IMR-90 (cell line): ENCODE measurements at regions not wholly inside any gene's neighbourhood (a gene's known extent, or its start where the extent isn't known, plus 50 kb on each side); places are given as distances from the start of the nearest gene placed in this dataset.
"Not testable (repeated sequence)": the region's sequence is repeated elsewhere in the genome, so short reads cannot be mapped to it uniquely, and the experiment has no call there.

Experiments used
- FOS ChIP-seq: fragments of 150-350 bp; IDR thresholded peaks from 2 replicates; pipeline ENCODE4 v1.6.1; 2016; ENCODE audit warnings: low read depth, low read length
- POLR2A ChIP-seq: IDR thresholded peaks from 2 replicates; pipeline ENCODE4 v1.6.1; 2012; ENCODE audit warnings: mild to moderate bottlenecking, low read depth, low read length
- RAD21 ChIP-seq: IDR thresholded peaks from 2 replicates; pipeline ENCODE4 v1.6.1; 2012; ENCODE audit warnings: low read length, improper control_type of control experiment
- TF ChIP-seq, protein P1 (sequence below): conservative IDR thresholded peaks from 2 replicates; pipeline ENCODE4 v1.5.1; 2012; ENCODE audit warnings: mild to moderate bottlenecking, low read depth, low read length, improper control_type of control experiment

DNA sequence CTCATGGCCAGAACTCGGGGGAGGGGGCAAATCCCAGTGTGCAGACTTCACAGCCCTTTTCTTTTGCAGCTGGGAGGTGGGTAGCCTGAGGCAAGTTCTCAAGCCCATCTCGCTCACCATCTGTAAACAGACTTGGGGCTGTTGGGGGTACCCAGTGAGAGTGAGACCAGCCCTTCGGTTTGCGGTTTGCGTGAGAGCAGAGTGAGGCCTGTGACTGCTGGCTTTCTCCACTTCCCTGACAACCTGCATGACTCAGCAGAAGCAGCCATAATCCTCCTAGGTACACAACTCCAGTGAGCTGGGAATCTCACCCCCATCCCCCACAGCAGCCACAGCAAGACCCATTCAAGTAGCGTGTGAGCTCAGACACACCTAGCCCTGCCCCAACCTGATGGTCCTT, 114.5 kb upstream of the RPRM start:
- TF ChIP-seq, protein P1, sequence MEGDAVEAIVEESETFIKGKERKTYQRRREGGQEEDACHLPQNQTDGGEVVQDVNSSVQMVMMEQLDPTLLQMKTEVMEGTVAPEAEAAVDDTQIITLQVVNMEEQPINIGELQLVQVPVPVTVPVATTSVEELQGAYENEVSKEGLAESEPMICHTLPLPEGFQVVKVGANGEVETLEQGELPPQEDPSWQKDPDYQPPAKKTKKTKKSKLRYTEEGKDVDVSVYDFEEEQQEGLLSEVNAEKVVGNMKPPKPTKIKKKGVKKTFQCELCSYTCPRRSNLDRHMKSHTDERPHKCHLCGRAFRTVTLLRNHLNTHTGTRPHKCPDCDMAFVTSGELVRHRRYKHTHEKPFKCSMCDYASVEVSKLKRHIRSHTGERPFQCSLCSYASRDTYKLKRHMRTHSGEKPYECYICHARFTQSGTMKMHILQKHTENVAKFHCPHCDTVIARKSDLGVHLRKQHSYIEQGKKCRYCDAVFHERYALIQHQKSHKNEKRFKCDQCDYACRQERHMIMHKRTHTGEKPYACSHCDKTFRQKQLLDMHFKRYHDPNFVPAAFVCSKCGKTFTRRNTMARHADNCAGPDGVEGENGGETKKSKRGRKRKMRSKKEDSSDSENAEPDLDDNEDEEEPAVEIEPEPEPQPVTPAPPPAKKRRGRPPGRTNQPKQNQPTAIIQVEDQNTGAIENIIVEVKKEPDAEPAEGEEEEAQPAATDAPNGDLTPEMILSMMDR: not testable (repeated sequence)
- TF ChIP-seq RAD21, FOS, POLR2A: not testable (repeated sequence)
